ENCODE measurements at regions not wholly inside any gene's neighbourhood (a gene's known extent, or its start where the extent isn't known, plus 50 kb on each side); places are given as distances from the start of the nearest gene placed in this dataset.

- H2BK15ac ChIP-seq (replicated peaks; ENCODE audit: low read depth): no peak overlapping the region
- no peaks in the 10 kb centered on the region for H3K79me2 ChIP-seq (ENCODE audit: control insufficient read depth, insufficient read depth, low read length)
- H4K8ac ChIP-seq (ENCODE audit: low read depth, low read length): no peak overlapping the region
- H4K5ac ChIP-seq (ENCODE audit: low read length): no peak overlapping the region
- H2BK5ac ChIP-seq (ENCODE audit: low read length): no peak overlapping the region
- DNase-seq: no peak
- no peak overlapping the region for H3K4me2 ChIP-seq (ENCODE audit: low read length)
- no peaks in the 10 kb centered on the region for H3K27me3 ChIP-seq (ENCODE audit: insufficient read depth, low read length, poor library complexity)
- H3K56ac ChIP-seq (ENCODE audit: low read length): no peak overlapping the region
- H3K4me1 ChIP-seq (ENCODE audit: control insufficient read depth, low read depth, low read length): no peaks in the 10 kb centered on the region
- no peak overlapping the region for H3K9ac ChIP-seq (ENCODE audit: low read length)
- no peak overlapping the region for H2BK120ac ChIP-seq (ENCODE audit: low read depth, low read length)
- H2AK5ac ChIP-seq (ENCODE audit: low read length): no peak overlapping the region
- H3K23ac ChIP-seq (ENCODE audit: low read length): no peak overlapping the region
- no CpG with 5 or more reads among the region's 1 CpG for WGBS (ENCODE audit: extremely low coverage, insufficient coverage, low lambda C conversion rate)
- no peak overlapping the region for H3K4ac ChIP-seq (ENCODE audit: low read depth, low read length)
- H3K4me3 ChIP-seq (ENCODE audit: low read length): no peak overlapping the region
- H3K79me1 ChIP-seq (ENCODE audit: low read length): no peaks in the 10 kb centered on the region
- no peak overlapping the region for H3K27ac ChIP-seq (ENCODE audit: low read depth, low read length)
- H3K18ac ChIP-seq (ENCODE audit: low read length): no peak overlapping the region
- no peaks in the 10 kb centered on the region for H3K36me3 ChIP-seq (ENCODE audit: control insufficient read depth, insufficient read depth, low read length)
Observed at GRCh38 chr10:83667594-83667993, 471.7 kb upstream of the GHITM start.

GRCh38 chr10:83673316-83673715 lies 466.0 kb upstream of the GHITM start:
- H2BK5ac ChIP-seq (ENCODE audit: low read length): no peak overlapping the region
- H3K23ac ChIP-seq (ENCODE audit: low read length): no peak overlapping the region
- H2AK5ac ChIP-seq (ENCODE audit: low read length): no peak overlapping the region
- H3K27ac ChIP-seq (ENCODE audit: low read depth, low read length): no peak overlapping the region
- no CpG with 5 or more reads among the region's 3 CpGs for WGBS (ENCODE audit: extremely low coverage, insufficient coverage, low lambda C conversion rate)
- H3K4ac ChIP-seq (ENCODE audit: low read depth, low read length): no peak overlapping the region
- no peaks in the 10 kb centered on the region for H3K4me1 ChIP-seq (ENCODE audit: control insufficient read depth, low read depth, low read length)
- no peaks in the 10 kb centered on the region for H3K36me3 ChIP-seq (ENCODE audit: control insufficient read depth, insufficient read depth, low read length)
- no peak overlapping the region for H4K8ac ChIP-seq (ENCODE audit: low read depth, low read length)
- no peak overlapping the region for H2BK120ac ChIP-seq (ENCODE audit: low read depth, low read length)
- H3K79me2 ChIP-seq (ENCODE audit: control insufficient read depth, insufficient read depth, low read length): no peaks in the 10 kb centered on the region
- no peak overlapping the region for H3K18ac ChIP-seq (ENCODE audit: low read length)
- H3K27me3 ChIP-seq (ENCODE audit: insufficient read depth, low read length, poor library complexity): no peaks in the 10 kb centered on the region
- no peak overlapping the region for H4K5ac ChIP-seq (ENCODE audit: low read length)
- no peak overlapping the region for H3K4me2 ChIP-seq (ENCODE audit: low read length)
- no peak overlapping the region for H3K56ac ChIP-seq (ENCODE audit: low read length)
- no peak overlapping the region for H2BK15ac ChIP-seq (replicated peaks; ENCODE audit: low read depth)
- no peak overlapping the region for H3K4me3 ChIP-seq (ENCODE audit: low read length)
- no peaks in the 10 kb centered on the region for H3K79me1 ChIP-seq (ENCODE audit: low read length)
- no peak for DNase-seq
- H3K9ac ChIP-seq (ENCODE audit: low read length): no peak overlapping the region

GRCh38 chr10:83677795-83678194 lies 461.5 kb upstream of the GHITM start:
- Histone ChIP-seq H3K4me2 (ENCODE audit: low read length) (no peak overlapping the region), H3K4me1 (ENCODE audit: control insufficient read depth, low read depth, low read length) (no peaks in the 10 kb centered on the region), H4K5ac (ENCODE audit: low read length) (no peak overlapping the region), H2AK5ac (ENCODE audit: low read length) (no peak overlapping the region), H3K4ac (ENCODE audit: low read depth, low read length) (no peak overlapping the region), H3K4me3 (ENCODE audit: low read length) (no peak overlapping the region), H2BK15ac (replicated peaks; ENCODE audit: low read depth) (no peak overlapping the region), H2BK120ac (ENCODE audit: low read depth, low read length) (no peak overlapping the region), H3K27me3 (ENCODE audit: insufficient read depth, low read length, poor library complexity) (no peaks in the 10 kb centered on the region), H2BK5ac (ENCODE audit: low read length) (no peak overlapping the region), H3K56ac (ENCODE audit: low read length) (peak overlapping the region; percentile 31), H3K23ac (ENCODE audit: low read length) (no peak overlapping the region), H3K27ac (ENCODE audit: low read depth, low read length) (no peak overlapping the region), H3K79me2 (ENCODE audit: control insufficient read depth, insufficient read depth, low read length) (no peaks in the 10 kb centered on the region), H3K9ac (ENCODE audit: low read length) (no peak overlapping the region), H4K8ac (ENCODE audit: low read depth, low read length) (no peak overlapping the region), H3K36me3 (ENCODE audit: control insufficient read depth, insufficient read depth, low read length) (no peaks in the 10 kb centered on the region), H3K18ac (ENCODE audit: low read length) (no peak overlapping the region), H3K79me1 (ENCODE audit: low read length) (no peaks in the 10 kb centered on the region)
- DNase-seq: peak; percentile 33
- WGBS (ENCODE audit: extremely low coverage, insufficient coverage, low lambda C conversion rate): no CpG with 5 or more reads among the region's 4 CpGs

GRCh38 chr10:83678850-83679249 lies 460.5 kb upstream of the GHITM start:
- H4K5ac ChIP-seq (ENCODE audit: low read length): no peak overlapping the region
- H2BK120ac ChIP-seq (ENCODE audit: low read depth, low read length): no peak overlapping the region
- no peaks in the 10 kb centered on the region for H3K79me2 ChIP-seq (ENCODE audit: control insufficient read depth, insufficient read depth, low read length)
- H3K27me3 ChIP-seq (ENCODE audit: insufficient read depth, low read length, poor library complexity): no peaks in the 10 kb centered on the region
- H3K4ac ChIP-seq (ENCODE audit: low read depth, low read length): no peak overlapping the region
- H2BK15ac ChIP-seq (replicated peaks; ENCODE audit: low read depth): no peak overlapping the region
- H3K9ac ChIP-seq (ENCODE audit: low read length): no peak overlapping the region
- no peak overlapping the region for H3K18ac ChIP-seq (ENCODE audit: low read length)
- no peak overlapping the region for H3K23ac ChIP-seq (ENCODE audit: low read length)
- no peak for DNase-seq
- no peaks in the 10 kb centered on the region for H3K36me3 ChIP-seq (ENCODE audit: control insufficient read depth, insufficient read depth, low read length)
- no peak overlapping the region for H2BK5ac ChIP-seq (ENCODE audit: low read length)
- no CpG with 5 or more reads among the region's 3 CpGs for WGBS (ENCODE audit: extremely low coverage, insufficient coverage, low lambda C conversion rate)
- no peak overlapping the region for H3K56ac ChIP-seq (ENCODE audit: low read length)
- H3K4me2 ChIP-seq (ENCODE audit: low read length): no peak overlapping the region
- H3K4me1 ChIP-seq (ENCODE audit: control insufficient read depth, low read depth, low read length): peaks cover under 1% of the 10 kb centered on the region
- H3K27ac ChIP-seq (ENCODE audit: low read depth, low read length): no peak overlapping the region
- no peak overlapping the region for H4K8ac ChIP-seq (ENCODE audit: low read depth, low read length)
- no peak overlapping the region for H2AK5ac ChIP-seq (ENCODE audit: low read length)
- no peak overlapping the region for H3K4me3 ChIP-seq (ENCODE audit: low read length)
- no peaks in the 10 kb centered on the region for H3K79me1 ChIP-seq (ENCODE audit: low read length)

GRCh38 chr10:83680470-83680891 lies 458.8 kb upstream of the GHITM start:
- no CpG with 5 or more reads among the region's 7 CpGs for WGBS (ENCODE audit: extremely low coverage, insufficient coverage, low lambda C conversion rate)
- Histone ChIP-seq H2AK5ac (ENCODE audit: low read length) (no peak overlapping the region), H3K4me3 (ENCODE audit: low read length) (no peak overlapping the region), H3K36me3 (ENCODE audit: control insufficient read depth, insufficient read depth, low read length) (no peaks in the 10 kb centered on the region), H3K9ac (ENCODE audit: low read length) (no peak overlapping the region), H3K27ac (ENCODE audit: low read depth, low read length) (no peak overlapping the region), H4K8ac (ENCODE audit: low read depth, low read length) (no peak overlapping the region), H2BK5ac (ENCODE audit: low read length) (no peak overlapping the region), H3K4me1 (ENCODE audit: control insufficient read depth, low read depth, low read length) (peaks cover 5% of the 10 kb centered on the region), H3K18ac (ENCODE audit: low read length) (no peak overlapping the region), H2BK15ac (replicated peaks; ENCODE audit: low read depth) (no peak overlapping the region), H3K56ac (ENCODE audit: low read length) (no peak overlapping the region), H3K4me2 (ENCODE audit: low read length) (no peak overlapping the region), H3K79me1 (ENCODE audit: low read length) (no peaks in the 10 kb centered on the region), H3K23ac (ENCODE audit: low read length) (no peak overlapping the region), H2BK120ac (ENCODE audit: low read depth, low read length) (no peak overlapping the region), H3K4ac (ENCODE audit: low read depth, low read length) (no peak overlapping the region), H3K79me2 (ENCODE audit: control insufficient read depth, insufficient read depth, low read length) (no peaks in the 10 kb centered on the region), H3K27me3 (ENCODE audit: insufficient read depth, low read length, poor library complexity) (no peaks in the 10 kb centered on the region), H4K5ac (ENCODE audit: low read length) (no peak overlapping the region)
- no peak for DNase-seq

- H2BK5ac ChIP-seq (ENCODE audit: low read length): no peak overlapping the region
- no peak overlapping the region for H3K4me2 ChIP-seq (ENCODE audit: low read length)
- H3K4me3 ChIP-seq (ENCODE audit: low read length): no peak overlapping the region
- no peak overlapping the region for H3K56ac ChIP-seq (ENCODE audit: low read length)
- no peak overlapping the region for H2BK15ac ChIP-seq (replicated peaks; ENCODE audit: low read depth)
- no peaks in the 10 kb centered on the region for H3K36me3 ChIP-seq (ENCODE audit: control insufficient read depth, insufficient read depth, low read length)
- no peak overlapping the region for H3K9ac ChIP-seq (ENCODE audit: low read length)
- H2BK120ac ChIP-seq (ENCODE audit: low read depth, low read length): no peak overlapping the region
- H3K27ac ChIP-seq (ENCODE audit: low read depth, low read length): no peak overlapping the region
- no peak overlapping the region for H4K8ac ChIP-seq (ENCODE audit: low read depth, low read length)
- no peak overlapping the region for H3K23ac ChIP-seq (ENCODE audit: low read length)
- H4K5ac ChIP-seq (ENCODE audit: low read length): no peak overlapping the region
- H3K4ac ChIP-seq (ENCODE audit: low read depth, low read length): no peak overlapping the region
- no peaks in the 10 kb centered on the region for H3K79me2 ChIP-seq (ENCODE audit: control insufficient read depth, insufficient read depth, low read length)
- H3K79me1 ChIP-seq (ENCODE audit: low read length): no peaks in the 10 kb centered on the region
- no peak overlapping the region for H2AK5ac ChIP-seq (ENCODE audit: low read length)
- H3K4me1 ChIP-seq (ENCODE audit: control insufficient read depth, low read depth, low read length): peaks cover 5% of the 10 kb centered on the region
- no peak for DNase-seq
- WGBS (ENCODE audit: extremely low coverage, insufficient coverage, low lambda C conversion rate): no CpG with 5 or more reads among the region's 2 CpGs
- H3K18ac ChIP-seq (ENCODE audit: low read length): no peak overlapping the region
- no peaks in the 10 kb centered on the region for H3K27me3 ChIP-seq (ENCODE audit: insufficient read depth, low read length, poor library complexity)
Observed at GRCh38 chr10:83682414-83682813, 456.9 kb upstream of the GHITM start.

All from mesendoderm (in vitro differentiated cells).